Activated CD4-positive, CD25-positive, alpha-beta regulatory T cell treated with anti-CD3 and anti-CD28 coated beads, Interleukin-2, amount 50 U/mL, for 72 hours (primary cell): ENCODE measurements at regions not wholly inside any gene's neighbourhood (a gene's known extent, or its start where the extent isn't known, plus 50 kb on each side); places are given as distances from the start of the nearest gene placed in this dataset.
"Not testable (repeated sequence)": the region's sequence is repeated elsewhere in the genome, so short reads cannot be mapped to it uniquely, and the experiment has no call there.

Source experiments
- DNase-seq: peaks from one replicate; pipeline ENCODE4 v3.0.0; 2021

DNA sequence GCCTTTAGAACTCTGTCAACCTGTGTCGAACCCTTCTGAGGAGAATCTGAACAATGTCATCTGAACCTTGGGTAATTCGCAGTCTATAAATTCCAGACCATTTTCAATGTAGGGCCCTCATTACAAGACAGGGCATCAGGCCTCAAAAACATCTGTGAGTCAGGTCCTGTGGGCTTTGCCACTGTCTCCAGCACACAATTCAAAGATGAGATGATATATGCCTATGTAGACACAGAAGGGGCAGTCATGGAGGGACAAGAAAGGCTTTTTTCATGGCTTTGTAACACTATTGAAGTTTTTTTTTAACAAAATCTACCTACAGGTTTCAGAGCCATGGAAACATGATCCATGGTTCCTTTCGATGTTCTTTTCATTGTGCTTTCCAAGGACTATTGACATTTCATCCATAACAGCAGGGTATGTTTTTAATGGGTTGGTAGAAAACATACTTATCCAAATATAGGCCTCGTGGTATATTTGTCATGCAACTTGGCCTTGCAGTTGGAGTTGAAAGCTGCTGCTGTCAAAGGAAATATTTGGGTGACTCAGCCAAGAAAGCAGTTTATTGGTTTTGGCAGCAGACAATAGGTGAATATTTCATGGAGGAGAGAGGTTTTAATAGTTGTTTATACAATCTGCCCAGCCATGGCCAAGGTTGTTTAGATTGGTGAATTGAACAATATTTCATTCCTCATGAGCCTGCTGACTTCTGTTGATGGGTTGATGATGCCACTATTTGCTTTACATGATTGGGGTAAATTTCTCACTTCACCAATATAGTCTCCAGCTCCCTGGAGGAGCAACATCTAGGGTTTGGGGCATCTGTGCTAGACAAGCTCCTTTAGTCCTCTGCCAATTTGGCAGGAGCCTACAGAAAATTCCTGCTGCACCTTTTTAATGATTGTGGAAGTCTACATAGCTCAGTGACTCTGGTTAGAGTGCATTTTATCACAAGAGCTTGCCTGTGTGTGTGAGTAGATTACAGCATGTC is 158.4 kb upstream of the TMEM72 start:
- no peak for DNase-seq

DNA sequence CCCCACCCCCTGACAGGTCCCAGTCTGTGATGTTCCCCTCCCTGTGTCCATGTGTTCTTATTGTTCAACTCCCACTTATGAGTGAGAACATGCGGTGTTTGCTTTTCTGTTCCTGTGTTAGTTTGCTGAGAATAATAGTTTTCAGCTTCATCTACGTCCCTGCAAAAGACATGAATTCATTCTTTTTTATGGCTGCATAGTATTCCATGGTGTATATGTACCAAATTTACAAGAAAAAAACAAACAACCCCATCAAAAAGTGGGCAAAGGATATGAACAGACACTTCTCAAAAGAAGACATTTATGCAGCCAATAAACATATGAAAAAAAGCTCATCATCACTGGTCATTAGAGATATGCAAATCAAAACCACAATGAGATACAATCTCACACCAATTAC is 156.8 kb upstream of the TMEM72 start:
- DNase-seq = not testable (repeated sequence)

DNA sequence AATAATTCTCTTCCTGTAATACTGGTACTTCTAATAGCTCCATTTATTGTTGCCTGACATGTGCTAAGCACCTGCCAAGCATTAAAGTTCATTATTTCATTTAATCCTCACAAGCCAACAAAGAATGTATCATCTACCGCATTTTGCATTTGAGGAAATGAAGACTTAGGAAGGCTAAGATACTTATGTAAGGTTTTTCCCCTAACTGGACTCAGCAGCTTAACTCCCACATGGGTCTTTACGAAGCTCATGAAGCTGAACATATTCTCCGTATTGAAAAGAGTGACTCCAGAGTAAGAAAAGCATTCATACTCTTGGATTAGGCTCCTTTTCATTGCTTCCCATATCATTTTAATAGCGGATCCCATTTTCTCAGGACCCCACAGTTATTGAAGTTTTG is 155.7 kb upstream of the TMEM72 start:
- DNase-seq = no peak

DNA sequence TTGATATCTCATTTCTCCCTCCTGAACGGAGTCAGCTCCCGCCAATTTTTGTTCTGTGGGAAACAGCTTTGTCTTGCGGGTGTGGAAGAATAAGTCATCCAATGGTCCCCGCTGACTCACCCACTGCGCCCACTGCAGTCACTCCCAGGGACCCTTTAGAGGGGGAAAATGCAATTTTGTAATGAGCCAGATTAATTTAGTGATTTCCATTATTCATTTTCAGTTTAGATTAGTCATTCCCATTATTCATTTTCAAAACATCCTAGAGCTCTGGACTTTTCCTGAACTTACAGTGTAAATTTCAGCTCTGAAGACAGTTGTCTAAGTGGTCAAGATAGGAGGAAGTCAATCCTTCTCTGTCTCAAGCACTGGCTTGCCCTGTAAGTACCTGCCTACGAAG is 154.9 kb upstream of the TMEM72 start:
- no peak for DNase-seq

DNA sequence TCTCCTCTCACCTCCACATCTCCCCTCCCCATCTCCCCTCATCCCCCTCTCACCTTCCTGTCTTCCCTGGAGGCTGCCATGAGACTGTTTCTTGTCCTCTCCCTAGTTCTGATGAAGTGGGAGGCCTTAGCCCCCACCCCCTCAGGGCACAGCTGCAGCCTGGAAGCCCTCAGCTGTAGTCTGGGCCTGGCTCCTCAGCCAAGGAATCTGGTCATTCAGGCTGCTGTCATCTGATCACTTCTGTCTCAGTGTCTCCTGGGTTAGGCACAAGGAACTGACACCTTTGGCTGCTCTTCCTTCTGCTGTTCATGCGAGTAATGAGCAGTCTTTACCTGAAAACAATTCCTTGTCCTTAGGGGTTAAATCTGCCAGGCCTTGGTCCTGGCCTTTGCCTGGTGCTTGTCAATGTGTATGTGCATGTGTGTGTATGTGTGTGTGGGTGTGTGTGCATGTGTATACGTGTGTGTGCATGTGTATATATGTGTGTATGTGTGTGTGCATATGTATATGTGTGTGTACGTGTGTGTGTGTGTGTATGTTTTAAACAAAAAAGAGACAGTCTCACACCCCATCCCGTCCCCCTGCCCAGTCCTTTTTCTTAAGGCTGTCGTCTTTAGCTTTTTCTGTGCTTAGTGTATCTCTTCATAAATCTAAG is 153.5 kb upstream of the TMEM72 start:
- DNase-seq = no peak

DNA sequence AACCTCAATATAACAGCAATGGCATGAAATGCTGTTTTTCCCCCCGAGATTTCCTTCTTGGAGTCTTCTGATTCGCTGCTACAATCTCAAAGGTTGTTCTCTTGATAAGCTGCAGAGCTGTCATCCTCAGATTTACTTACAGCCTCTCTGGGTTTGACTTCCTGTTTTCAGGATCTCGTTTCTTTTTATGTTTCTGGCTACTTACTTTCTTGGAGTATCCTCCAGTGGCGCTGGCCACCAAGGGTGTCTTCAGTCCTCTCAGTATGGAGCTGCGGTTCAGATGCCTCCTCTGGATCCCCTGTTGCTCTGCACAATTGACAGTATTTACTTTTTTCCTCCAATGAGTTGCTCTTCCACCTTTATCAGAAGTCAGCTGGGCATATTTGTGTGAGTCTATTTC is 152.0 kb upstream of the TMEM72 start:
- DNase-seq = no peak

DNA sequence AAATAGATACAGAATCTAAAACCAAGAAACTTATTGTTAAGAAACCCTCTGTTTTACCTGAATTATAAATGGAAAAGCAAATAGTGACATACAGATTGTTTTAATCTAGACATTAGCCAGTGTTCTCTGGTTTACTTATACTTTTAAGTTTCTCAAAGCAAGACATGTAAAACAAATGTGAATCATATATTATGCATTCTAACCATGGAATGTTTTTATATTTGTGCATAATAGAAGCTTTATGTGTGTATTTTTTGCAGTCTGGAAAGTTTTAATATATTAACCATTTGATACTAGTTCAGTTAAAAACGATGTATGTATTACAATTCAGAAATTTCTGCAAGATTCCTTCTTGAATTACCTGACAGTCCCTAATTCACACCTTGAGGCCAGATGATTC is 150.6 kb upstream of the TMEM72 start:
- DNase-seq = no peak

DNA sequence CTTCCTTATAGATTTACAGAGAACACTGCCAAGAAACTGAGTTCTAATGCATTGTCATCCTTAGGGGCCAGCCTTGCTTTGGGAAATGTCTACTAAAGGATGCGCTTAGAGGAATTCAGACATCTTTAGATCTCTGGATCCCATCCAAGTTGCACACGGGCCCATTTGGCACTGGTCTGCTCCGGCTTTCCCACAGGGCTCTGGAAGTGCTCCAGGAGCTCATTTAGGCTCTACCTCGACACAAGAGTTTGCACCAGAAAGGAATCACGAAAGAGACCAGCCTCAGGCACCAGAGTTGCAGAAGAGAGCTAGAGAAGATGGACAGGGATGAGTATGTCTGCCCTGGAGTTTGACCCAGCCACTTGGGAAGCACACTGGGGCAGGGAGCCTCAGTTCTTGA is 150.1 kb upstream of the TMEM72 start:
- no peak for DNase-seq

DNA sequence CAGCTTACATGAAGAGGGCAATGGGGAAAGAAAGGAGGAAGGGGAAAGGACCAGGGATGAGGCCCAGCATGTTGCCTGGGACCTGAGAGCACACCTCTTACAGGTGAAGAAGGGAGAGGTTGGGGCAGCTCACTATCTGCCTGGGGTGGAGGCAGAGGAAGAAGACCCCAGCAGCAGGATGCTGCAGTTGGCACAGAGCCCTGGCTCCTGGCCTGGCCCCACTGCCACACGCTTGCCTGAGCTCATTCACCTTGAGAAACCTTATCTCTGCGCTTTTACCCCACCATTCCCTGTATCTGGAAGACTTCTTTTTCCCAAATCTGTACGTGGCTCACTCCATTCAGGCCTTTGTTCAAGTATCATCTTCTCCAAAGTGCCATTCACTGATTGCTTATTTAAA is 147.8 kb upstream of the TMEM72 start:
- no peak for DNase-seq

DNA sequence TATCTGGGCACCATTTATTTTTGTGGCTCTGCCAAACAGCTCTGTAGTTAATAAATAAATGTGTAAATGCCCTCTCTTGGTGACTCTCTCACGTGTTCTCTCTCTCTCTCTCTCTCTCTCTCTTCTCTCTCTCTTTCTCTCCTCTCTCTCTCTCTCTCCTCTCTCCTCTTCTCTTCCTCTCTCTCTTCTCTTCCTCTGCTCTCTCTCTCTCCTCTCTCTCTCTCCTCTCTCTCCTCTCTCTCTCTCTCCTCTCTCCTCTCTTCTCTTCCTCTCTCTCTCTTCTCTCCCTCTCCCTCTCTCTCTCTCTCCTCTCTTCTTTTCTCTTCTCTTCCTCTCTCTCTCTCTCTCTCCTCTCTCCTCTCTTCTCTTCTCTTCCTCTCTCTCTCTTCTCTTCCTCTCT is 145.8 kb upstream of the TMEM72 start:
- no peak for DNase-seq

DNA sequence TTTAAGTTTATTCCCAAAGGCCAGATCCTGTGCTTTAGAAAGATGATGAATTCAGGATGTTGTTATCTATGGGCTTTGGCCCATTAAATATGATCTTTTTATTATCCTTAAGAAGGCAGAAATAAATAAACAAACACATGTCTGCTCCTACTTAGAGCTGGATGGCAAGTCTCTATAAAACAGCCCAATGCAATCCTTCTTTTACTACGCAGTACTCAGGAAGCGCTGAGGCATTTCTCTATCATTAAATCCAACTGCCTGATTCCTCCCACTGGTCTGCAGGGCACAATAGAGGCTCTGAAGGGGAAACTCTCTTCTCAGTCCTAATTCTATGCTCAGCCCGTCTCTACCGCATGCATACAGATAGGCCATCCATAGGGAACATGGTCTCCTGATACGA is 144.5 kb upstream of the TMEM72 start:
- DNase-seq = no peak

DNA sequence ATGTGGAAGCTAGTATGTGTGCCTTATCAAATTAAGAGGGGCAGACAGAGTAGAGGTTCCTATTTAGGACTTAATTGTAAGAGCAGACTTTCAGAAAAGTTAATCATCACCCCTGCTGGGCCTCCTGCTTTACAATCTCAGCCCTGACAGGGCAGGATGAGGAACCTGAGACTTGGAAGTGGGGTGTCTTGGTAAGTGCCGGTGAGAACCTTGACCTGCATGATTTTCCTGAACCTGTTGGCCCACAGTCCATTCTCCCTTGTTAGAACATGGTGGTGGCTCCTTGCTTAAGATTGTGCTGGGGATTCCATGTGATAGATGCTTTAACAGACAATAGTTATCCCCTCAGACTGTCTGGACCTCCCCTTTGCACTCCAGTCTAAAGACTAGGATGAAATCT is 141.7 kb upstream of the TMEM72 start:
- no peak for DNase-seq

DNA sequence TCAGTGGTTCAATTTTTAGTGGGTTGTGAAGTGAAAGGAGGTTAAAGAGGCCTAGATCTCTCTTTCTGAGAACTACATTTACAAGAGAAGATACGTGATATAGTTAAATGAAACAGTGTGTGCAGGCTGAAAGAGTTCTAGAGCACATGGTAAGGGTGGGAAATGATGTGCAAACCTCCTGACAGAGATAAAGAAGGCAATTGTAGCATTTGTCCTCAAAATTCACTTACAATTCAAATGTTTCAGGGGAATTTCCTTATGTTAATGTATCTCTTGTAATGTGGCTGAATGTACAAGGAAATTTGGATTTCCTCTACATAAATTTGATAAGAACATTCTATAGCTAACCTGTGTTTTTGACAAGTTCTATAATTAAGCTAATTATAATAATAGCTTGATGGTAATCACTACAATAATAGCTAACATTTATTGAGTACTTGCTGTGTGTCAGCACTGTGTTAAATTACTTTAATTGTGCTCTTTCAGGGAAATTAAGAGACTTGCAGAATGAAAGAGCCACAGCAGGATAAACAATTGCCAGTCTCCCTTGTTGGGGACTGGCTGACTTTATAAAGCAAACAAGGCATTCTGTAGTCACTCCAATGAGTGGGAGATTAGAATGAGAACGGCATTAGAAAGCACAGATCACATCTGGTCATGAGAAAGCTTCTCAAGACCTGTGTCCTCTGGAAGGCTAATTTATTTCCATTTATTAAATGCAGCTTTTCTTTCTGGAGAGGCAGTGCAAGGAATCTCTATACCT is 139.7 kb upstream of the TMEM72 start:
- DNase-seq = no peak

DNA sequence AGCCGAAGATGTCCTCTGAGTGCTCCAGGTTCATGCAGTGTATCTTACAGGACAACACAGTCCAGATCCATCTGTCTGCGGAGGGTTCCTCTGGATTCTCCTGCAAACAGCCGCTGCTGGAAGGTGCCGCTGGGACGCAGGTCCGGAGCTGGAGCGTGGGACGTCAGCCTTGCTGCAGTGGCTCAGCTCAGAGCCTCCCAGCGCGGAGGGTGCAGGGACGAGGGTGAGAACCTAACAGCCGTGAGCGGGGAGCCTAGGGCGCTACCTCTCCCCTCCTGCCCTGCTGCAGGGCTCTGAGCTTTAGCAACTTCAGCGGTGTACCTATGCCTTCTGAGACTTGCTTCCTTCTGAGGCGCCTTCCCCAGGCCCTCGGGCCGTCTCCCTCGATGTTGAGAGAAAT is 137.6 kb upstream of the TMEM72 start:
- no peak for DNase-seq

DNA sequence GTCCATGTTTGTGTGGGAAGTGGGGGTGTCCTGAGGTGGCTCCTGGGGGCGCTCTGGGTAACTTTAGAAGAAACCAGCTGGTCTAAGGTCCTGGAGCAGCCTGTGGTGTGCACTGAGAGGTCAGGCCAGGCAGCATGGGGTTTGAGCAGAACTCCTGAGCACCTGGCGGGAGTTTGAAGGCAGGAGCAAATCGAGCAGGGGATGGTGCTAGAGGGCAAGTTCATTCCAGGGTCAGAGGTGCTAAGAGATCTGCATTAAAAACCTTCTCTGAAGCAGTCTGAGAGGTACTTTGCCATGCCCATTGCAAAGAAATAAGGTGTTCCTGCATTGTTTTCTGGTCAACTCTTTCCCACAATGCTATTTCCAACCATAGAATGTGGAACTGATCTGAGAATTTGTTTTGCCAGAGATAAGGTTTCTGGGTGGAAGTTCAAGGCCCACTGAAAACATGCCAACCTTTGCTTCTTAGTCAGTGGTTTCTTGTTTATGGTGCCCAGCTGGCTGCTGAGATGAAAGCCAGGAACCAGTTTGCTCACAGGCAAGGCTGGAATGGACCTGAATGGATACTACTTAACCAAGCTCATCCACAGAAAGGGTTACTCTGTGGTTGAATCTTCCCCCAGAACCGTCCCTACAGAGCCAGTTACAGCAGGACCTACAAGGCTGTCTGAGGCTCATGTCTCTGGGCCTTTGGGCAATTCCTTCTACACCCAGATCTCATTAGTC is 136.3 kb upstream of the TMEM72 start:
- DNase-seq = no peak

DNA sequence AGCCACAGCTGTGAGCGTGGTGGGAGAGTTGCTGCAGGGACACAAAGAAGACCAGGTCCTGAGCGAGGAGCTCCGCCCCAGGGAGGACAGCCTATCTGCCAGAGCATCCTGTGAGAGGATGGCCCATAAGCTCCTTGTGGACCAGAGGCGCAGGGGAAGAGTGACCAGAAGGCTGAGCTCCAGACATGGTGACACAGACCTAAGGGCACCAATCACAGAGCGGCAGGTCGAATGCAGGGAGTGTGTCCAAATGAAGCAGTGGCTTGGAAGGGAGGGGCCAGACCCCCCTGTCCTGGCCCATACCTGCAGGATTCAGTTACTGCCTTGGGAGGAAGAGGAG is 135.8 kb upstream of the TMEM72 start:
- DNase-seq = no peak

DNA sequence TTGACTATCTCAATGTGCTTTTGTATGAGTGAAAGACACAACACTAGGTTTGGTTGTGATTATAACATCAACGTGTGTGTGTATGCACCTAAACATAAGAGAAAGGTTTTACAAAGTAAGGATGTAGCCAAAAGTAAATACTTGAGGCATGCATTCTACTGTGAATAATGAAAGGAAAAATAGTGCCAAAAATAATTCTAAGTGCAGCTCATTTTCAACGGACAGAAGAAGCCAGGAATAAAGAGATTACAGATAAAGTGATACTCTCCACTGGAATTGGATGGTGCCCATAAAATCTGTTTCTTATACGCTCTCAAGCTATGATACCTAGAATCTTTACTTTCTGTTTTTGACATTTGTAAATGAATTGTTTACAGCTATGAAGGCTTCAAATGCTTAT is 135.0 kb upstream of the TMEM72 start:
- no peak for DNase-seq

DNA sequence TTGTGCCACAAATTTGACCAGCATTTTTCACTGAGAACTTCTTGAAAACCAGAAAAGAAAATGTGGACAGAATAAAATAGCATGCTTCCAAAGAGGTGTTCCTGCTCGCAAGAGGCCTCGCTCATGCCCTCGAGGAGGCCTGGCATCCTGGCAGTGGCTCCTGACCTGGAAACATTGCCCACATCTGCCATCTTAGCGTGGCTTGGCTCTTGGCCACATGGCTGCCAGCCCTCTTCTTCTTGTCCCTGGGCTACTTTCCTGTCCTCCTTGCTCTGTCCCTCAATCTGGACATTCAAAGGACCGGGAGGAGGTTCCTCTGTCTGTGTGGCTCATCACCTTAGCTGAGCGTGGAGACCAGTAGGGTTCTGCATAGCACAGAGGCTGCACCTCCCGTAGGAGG is 131.6 kb upstream of the TMEM72 start:
- no peak for DNase-seq

DNA sequence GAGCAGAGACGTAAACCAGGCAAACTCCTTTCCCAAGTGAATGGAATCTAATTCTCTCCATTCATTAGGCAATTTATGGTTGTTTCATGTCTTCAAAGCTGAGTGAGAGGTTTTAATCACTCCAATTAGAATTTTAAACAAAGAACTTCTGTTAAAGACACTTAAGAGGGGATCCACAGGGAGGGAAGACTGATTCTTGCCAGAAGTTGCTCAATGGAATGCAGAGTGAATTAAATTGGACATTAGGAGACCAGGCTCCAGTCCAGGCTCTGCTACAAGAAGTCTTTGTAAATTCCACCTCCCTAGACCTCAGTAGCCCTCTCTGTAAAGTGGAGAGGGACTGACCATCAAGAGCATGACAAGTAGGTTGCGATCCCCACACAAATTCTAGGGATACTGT is 130.7 kb upstream of the TMEM72 start:
- DNase-seq = no peak

DNA sequence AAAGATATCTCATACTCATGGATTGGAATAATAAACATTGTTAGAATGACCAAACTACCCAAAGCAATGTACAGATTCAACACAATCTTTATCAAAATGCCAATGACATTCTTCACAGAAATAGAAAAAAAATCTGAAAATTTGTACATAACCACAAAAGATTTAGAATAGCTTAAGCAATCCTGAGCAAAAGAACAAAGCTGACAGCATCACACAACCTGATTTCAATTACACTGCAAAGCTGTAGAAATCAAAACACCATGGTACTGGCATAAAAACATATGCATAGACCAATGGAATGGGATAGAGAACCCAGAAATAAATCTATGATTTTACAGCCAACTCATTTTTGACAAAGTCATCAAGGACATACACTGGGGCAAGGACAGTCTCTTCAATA is 130.0 kb upstream of the TMEM72 start:
- DNase-seq = no peak

DNA sequence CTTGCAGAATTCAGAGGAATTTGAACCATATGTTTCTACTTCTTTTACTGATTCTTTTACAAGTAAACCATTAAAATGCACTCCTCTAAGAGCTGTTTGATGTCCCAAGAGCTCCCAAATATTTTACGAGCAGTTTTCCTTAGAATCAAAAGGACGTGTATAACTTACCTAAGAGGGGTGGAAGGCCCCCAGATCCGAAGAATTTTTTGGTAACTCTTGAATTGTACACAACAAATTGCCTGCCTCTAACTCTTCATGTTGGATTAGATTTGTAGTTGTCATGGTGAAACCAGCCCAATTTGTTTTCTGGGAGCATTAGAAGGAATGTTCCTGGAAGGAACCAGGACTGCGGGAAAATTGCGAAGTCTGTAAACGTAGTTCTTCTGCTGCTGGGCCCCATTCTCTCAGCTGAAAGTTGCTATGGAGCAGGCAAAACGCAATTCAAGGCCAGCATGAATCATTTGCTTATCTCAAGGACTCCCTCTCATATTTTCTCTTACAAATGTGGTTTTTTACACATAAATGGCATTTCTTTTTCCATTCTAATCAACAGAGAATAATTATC is 124.8 kb upstream of the TMEM72 start:
- no peak for DNase-seq

DNA sequence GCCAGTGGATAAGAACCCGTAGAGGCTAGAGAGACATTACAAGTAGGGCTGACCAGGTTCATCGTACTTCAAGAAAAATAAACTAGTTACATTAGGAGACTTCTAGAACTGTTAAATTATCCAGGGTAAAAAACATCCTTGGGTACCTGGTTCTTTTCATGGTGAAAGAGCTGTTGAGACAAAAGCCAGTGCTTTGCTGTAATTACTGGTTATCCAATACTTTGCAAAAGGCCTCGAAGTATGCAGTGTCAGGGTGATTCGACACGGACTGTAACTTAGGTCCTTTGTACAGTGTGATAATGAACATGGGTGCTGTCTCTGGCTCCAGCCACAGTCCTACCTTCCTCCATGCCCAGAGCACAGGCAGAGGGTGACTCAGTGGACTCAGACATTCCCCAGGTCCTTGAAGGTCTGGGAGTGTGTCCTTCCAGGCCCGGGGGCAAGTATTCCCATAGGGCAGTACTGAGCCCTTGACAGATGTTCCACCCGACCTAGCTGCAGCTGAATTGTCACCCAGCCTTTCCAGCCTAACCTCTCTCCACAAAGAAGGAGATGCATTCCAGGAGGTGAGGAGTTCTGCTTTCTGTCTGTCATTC is 123.6 kb upstream of the TMEM72 start:
- DNase-seq = no peak
